Hematopoietic multipotent progenitor cell treated with erythropoietin and hydrocortisone succinate and interleukin-3 and kit ligand, for 17 days (in vitro differentiated cells): ENCODE measurements at regions not wholly inside any gene's neighbourhood (a gene's known extent, or its start where the extent isn't known, plus 50 kb on each side); places are given as distances from the start of the nearest gene placed in this dataset.
"Not testable (repeated sequence)": the region's sequence is repeated elsewhere in the genome, so short reads cannot be mapped to it uniquely, and the experiment has no call there.

Experiments used
- DNase-seq: peaks from one replicate; pipeline ENCODE4 v3.0.0-alpha.2; 2015; ENCODE audit warnings: low spot score

- DNase-seq = no peak
Observed at GRCh38 chr16:87033541-87034300, 283.5 kb downstream of the C16orf95 start.

- DNase-seq = no peak
Observed at GRCh38 chr16:87034317-87034716, 282.9 kb downstream of the C16orf95 start.

GRCh38 chr16:87035053-87035452 is 282.1 kb downstream of the C16orf95 start:
- DNase-seq = no peak

- no peak for DNase-seq
Observed at GRCh38 chr16:87037012-87037411, 280.2 kb downstream of the C16orf95 start.

GRCh38 chr16:87038528-87038927 is 278.7 kb downstream of the C16orf95 start:
- not testable (repeated sequence) for DNase-seq

GRCh38 chr16:87040169-87041117 is 276.7 kb downstream of the C16orf95 start:
- no peak for DNase-seq

- DNase-seq = no peak
Observed at GRCh38 chr16:87041286-87041685, 275.9 kb downstream of the C16orf95 start.

GRCh38 chr16:87042551-87043230 is 274.5 kb downstream of the C16orf95 start:
- DNase-seq = no peak

GRCh38 chr16:87043231-87044031 is 273.8 kb downstream of the C16orf95 start:
- no peak for DNase-seq

GRCh38 chr16:87044032-87044382 is 273.2 kb downstream of the C16orf95 start:
- no peak for DNase-seq

GRCh38 chr16:87044829-87045228 is 272.4 kb downstream of the C16orf95 start:
- no peak for DNase-seq

GRCh38 chr16:87045466-87046216 is 271.6 kb downstream of the C16orf95 start:
- DNase-seq = no peak

GRCh38 chr16:87046235-87046634 is 271.0 kb downstream of the C16orf95 start:
- no peak for DNase-seq

- DNase-seq = no peak
Observed at GRCh38 chr16:87047221-87048037, 269.8 kb downstream of the C16orf95 start.

GRCh38 chr16:87048038-87048729 is 269.0 kb downstream of the C16orf95 start:
- DNase-seq = no peak

- DNase-seq = no peak
Observed at GRCh38 chr16:87048730-87049115, 268.5 kb downstream of the C16orf95 start.

- not testable (repeated sequence) for DNase-seq
Observed at GRCh38 chr16:87049216-87049615, 268.0 kb downstream of the C16orf95 start.

GRCh38 chr16:87050142-87050541 is 267.1 kb downstream of the C16orf95 start:
- DNase-seq = no peak

GRCh38 chr16:87051526-87052320 is 265.5 kb downstream of the C16orf95 start:
- DNase-seq = no peak
